ENCODE measurements at regions not wholly inside any gene's neighbourhood (a gene's known extent, or its start where the extent isn't known, plus 50 kb on each side); places are given as distances from the start of the nearest gene placed in this dataset.

DNA sequence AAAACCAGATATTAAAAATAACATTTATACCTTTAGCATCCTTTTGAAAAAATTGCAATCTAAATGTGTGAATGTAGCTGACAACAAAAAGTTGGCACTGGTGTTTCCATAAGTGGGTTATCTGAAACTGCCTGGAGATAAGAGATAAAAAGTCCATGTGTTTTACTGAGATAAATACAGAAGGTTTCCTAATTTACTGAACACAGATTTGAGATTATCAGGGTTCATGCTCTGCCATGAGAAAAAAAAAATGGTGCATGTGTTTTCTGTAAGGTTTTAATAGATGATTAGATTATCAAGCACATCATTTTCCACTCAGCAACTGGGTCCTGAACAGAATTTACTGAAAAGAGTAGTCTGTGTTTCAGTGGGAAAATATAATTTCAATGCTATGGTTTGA lies 326.2 kb upstream of the SLIT2 start:
- no peak for DNase-seq (ENCODE audit: extremely low read depth, insufficient read length)
- H3K4me3 ChIP-seq (replicated peaks; ENCODE audit: low read depth, low read length): no peak overlapping the region
- TF ChIP-seq, protein P1, sequence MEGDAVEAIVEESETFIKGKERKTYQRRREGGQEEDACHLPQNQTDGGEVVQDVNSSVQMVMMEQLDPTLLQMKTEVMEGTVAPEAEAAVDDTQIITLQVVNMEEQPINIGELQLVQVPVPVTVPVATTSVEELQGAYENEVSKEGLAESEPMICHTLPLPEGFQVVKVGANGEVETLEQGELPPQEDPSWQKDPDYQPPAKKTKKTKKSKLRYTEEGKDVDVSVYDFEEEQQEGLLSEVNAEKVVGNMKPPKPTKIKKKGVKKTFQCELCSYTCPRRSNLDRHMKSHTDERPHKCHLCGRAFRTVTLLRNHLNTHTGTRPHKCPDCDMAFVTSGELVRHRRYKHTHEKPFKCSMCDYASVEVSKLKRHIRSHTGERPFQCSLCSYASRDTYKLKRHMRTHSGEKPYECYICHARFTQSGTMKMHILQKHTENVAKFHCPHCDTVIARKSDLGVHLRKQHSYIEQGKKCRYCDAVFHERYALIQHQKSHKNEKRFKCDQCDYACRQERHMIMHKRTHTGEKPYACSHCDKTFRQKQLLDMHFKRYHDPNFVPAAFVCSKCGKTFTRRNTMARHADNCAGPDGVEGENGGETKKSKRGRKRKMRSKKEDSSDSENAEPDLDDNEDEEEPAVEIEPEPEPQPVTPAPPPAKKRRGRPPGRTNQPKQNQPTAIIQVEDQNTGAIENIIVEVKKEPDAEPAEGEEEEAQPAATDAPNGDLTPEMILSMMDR (IDR thresholded peaks at IDR 0.05; ENCODE audit: insufficient read depth, low read length, poor library complexity, severe bottlenecking): no peak
- no peaks in the 10 kb centered on the region for H3K27me3 ChIP-seq (replicated peaks; ENCODE audit: control insufficient read depth, insufficient read depth, low read length)
- no peaks in the 10 kb centered on the region for H3K36me3 ChIP-seq (ENCODE audit: control insufficient read depth, insufficient read depth, low read length)

DNA sequence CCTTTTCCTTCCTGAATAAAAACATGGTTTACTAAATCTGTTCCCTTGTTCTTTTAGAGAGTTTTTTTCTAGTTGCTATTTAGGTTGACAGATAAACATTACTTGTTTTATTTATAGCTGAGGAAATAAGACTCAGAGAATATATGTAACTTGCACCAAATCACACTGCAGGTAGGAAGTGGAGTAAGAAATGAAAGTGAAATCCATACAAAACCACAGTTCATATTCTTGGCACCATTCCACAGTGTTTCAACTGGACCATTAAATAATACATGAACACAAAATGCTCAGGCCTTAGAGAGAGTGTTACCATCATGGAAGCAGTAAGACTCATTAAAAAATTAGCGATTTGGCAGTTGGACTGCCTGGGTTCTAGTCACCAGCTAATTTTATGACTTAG lies 326.9 kb upstream of the SLIT2 start:
- H3K4me3 ChIP-seq (replicated peaks; ENCODE audit: low read depth, low read length): no peak overlapping the region
- no peaks in the 10 kb centered on the region for H3K36me3 ChIP-seq (ENCODE audit: control insufficient read depth, insufficient read depth, low read length)
- DNase-seq (ENCODE audit: extremely low read depth, insufficient read length): no peak
- H3K27me3 ChIP-seq (replicated peaks; ENCODE audit: control insufficient read depth, insufficient read depth, low read length): no peaks in the 10 kb centered on the region
- TF ChIP-seq, protein P1 (IDR thresholded peaks at IDR 0.05; ENCODE audit: insufficient read depth, low read length, poor library complexity, severe bottlenecking): no peak

DNA sequence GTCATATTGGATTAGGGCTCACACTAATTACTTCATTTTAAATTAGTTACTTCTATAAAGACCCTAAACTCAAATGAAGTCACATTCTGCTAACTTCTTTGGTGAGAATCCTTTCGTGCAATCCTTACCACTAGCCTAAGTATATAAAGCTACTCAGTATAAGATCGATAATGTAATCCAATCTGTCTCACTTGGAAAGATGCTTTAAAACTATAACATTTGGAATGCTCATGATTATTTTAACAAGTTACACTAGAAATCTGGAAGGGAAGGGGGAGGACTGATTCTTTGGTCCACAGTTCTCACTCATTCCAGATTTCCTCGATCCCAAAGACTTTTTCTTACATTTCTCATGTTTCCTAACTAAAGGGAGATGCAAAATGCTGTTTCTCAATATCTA lies 336.4 kb upstream of the SLIT2 start:
- TF ChIP-seq, protein P1 (IDR thresholded peaks at IDR 0.05; ENCODE audit: insufficient read depth, low read length, poor library complexity, severe bottlenecking): no peak
- H3K27me3 ChIP-seq (replicated peaks; ENCODE audit: control insufficient read depth, insufficient read depth, low read length): no peaks in the 10 kb centered on the region
- no peak for DNase-seq (ENCODE audit: extremely low read depth, insufficient read length)
- H3K4me3 ChIP-seq (replicated peaks; ENCODE audit: low read depth, low read length): no peak overlapping the region
- no peaks in the 10 kb centered on the region for H3K36me3 ChIP-seq (ENCODE audit: control insufficient read depth, insufficient read depth, low read length)

DNA sequence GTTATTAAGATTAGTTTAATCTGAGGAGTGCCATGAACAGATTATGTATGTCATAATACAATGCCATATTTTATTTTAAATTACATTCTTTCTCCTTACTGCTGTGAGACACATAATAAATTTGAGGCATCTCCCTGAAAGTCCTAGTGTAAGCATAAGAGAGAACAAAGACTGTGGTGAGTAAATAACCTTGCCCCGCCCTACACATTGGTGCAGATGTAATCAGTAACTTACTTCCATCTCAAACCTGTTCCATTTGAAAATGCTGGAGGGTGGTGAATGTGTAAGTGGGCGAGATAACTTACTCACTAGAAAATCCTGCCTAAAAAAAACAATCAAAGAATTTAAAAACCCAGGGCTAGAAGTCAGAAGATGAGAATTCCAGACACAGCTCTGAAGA lies 338.1 kb upstream of the SLIT2 start:
- DNase-seq (ENCODE audit: extremely low read depth, insufficient read length): no peak
- Histone ChIP-seq H3K36me3 (ENCODE audit: control insufficient read depth, insufficient read depth, low read length) (no peaks in the 10 kb centered on the region), H3K4me3 (replicated peaks; ENCODE audit: low read depth, low read length) (no peak overlapping the region), H3K27me3 (replicated peaks; ENCODE audit: control insufficient read depth, insufficient read depth, low read length) (no peaks in the 10 kb centered on the region)
- TF ChIP-seq, protein P1 (IDR thresholded peaks at IDR 0.05; ENCODE audit: insufficient read depth, low read length, poor library complexity, severe bottlenecking): no peak

DNA sequence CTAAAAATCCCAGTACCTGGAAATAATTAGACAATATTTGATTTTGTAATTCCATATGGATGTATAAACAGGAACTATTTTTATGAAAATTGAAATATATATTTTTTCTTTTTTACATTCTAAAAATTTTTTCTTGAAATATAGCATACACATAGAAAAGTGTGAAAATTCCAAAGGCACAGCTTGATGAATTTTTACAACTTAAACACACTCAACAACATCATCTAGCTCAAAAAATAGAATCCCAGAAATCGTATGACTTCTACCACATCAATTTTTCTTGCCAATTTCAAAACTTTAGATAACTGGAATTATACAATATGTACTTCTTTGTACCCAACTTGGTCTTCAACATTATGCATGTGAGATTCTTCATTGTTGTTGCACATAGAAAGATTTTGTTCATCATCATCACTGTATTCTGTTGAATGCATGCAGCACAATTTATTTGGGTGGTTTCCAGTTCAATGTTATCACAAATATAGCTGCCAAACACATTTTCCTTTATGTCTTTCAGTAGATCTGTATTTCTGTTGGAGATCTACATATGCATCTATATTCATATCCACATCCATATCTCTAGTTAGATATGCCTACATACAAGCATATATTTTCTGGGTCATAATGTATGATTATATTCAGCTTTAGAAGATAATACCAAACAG lies 340.7 kb upstream of the SLIT2 start:
- Histone ChIP-seq H3K4me3 (replicated peaks; ENCODE audit: low read depth, low read length) (no peak overlapping the region), H3K27me3 (replicated peaks; ENCODE audit: control insufficient read depth, insufficient read depth, low read length) (no peaks in the 10 kb centered on the region), H3K36me3 (ENCODE audit: control insufficient read depth, insufficient read depth, low read length) (no peaks in the 10 kb centered on the region)
- TF ChIP-seq, protein P1 (IDR thresholded peaks at IDR 0.05; ENCODE audit: insufficient read depth, low read length, poor library complexity, severe bottlenecking): no peak
- DNase-seq (ENCODE audit: extremely low read depth, insufficient read length): no peak

DNA sequence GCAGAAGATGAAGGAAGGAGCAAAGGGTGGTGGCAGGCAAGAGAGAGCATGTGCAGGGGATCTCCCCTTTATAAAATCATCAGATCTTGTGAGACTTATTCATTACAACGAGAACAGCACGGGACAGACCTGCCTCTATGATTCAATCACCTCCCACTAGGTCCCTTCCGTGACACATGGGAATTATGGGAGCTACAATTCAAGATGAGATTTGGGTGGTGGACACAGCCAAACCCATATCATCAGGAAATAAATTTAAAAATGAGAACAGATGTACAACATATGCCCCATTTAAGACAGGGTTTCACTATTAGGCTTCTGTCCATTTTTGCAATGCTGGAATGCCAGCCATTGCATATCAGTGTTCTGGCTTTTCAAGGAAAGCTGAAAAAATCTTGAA lies 346.7 kb upstream of the SLIT2 start:
- no peak for DNase-seq (ENCODE audit: extremely low read depth, insufficient read length)
- H3K36me3 ChIP-seq (ENCODE audit: control insufficient read depth, insufficient read depth, low read length): no peaks in the 10 kb centered on the region
- TF ChIP-seq, protein P1 (IDR thresholded peaks at IDR 0.05; ENCODE audit: insufficient read depth, low read length, poor library complexity, severe bottlenecking): no peak

More for the DNA sequence above, 346.7 kb upstream of the SLIT2 start:
- H3K27me3 ChIP-seq (replicated peaks; ENCODE audit: control insufficient read depth, insufficient read depth, low read length): no peaks in the 10 kb centered on the region
- no peak overlapping the region for H3K4me3 ChIP-seq (replicated peaks; ENCODE audit: low read depth, low read length)

All from GM06990 (cell line).